HCT116 (cell line): ENCODE measurements at regions not wholly inside any gene's neighbourhood (a gene's known extent, or its start where the extent isn't known, plus 50 kb on each side); places are given as distances from the start of the nearest gene placed in this dataset.

ENCODE experiments used
- ATAC-seq: fragments of 200-7000 bp; cut with Tn5 transposase; 2 replicates; pipeline ENCODE4 v1.9.1; 2020; ENCODE audit warnings: mild to moderate bottlenecking, moderate library complexity
- BruUV-seq: library from RNA; stranded (reverse); fragments of 400-500 nt; replicated peaks from 2 replicates; lab custom pipeline; 2021; lab: Mats Ljungman, UMichigan
- CTCF ChIA-PET: fragments of 300-600 bp; sonication (Branson Sonifier 250); formaldehyde crosslinking; loops from one replicate; lab custom pipeline; 2021; ENCODE audit warnings: antibody characterized with exemption; lab: Charles Lee
- POLR2A ChIA-PET: fragments of 300-600, 350-600 bp; sonication (Branson Sonifier 250); formaldehyde crosslinking; loops from one replicate; lab custom pipeline; 2021; ENCODE audit warnings: antibody characterized with exemption; lab: Charles Lee
- RAD21 ChIA-PET, 2 experiments: fragments of 300-600 bp; sonication (Branson Sonifier 250); formaldehyde crosslinking; loops; one replicate each; lab custom pipeline; 2023; ENCODE audit warnings: low total read pairs in 2 of 2; ENCODE audit not compliant: uncharacterized antibody in 2 of 2, unreplicated experiment in 2 of 2, low non-redundant PET in 1 of 2; lab: Charles Lee
- DNase-seq: peaks from one replicate; pipeline ENCODE4 v3.0.0-alpha.2; 2010; ENCODE audit warnings: low read depth, low spot score
- H2AFZ ChIP-seq: fragments of 200-600 bp; shearing (Covaris generic), sonication (generic); 2 replicates; pipeline ENCODE4 v1.6.1; 2017; ENCODE audit warnings: low read depth, mixed run types, mixed read lengths, antibody characterized with exemption, low read length; ENCODE audit not compliant: poor library complexity, severe bottlenecking
- H3K27ac ChIP-seq: 2 replicates; pipeline ENCODE4 v1.5.1; 2012; ENCODE audit warnings: low read depth, low read length
- H3K27me3 ChIP-seq: fragments of 200-600 bp; sonication (generic); 2 replicates; pipeline ENCODE4 v1.6.1; 2016; ENCODE audit warnings: mixed run types, low read length, mixed read lengths; ENCODE audit not compliant: insufficient read depth
- H3K36me3 ChIP-seq, 2 experiments: fragments of 200-500 bp in 1 of 2; fragments of 200-600 bp in 1 of 2; sonication (Bioruptor generic) in 1 of 2; sonication (generic) in 1 of 2; 2 replicates each; pipeline versions ENCODE4 v1.5.1 to v1.6.1; 2014 to 2016; ENCODE audit warnings: low read length in 2 of 2, inconsistent platforms in 1 of 2, mixed read lengths in 1 of 2, mixed run types in 1 of 2; ENCODE audit not compliant: insufficient read depth in 2 of 2, control insufficient read depth in 1 of 2
- H3K4me1 ChIP-seq, 2 experiments: fragments of 200-600 bp in 1 of 2; sonication (generic) in 1 of 2; 2 replicates each; pipeline versions ENCODE4 v1.5.1 to v1.6.1; 2012 to 2017; ENCODE audit warnings: low read length in 2 of 2, inconsistent platforms in 1 of 2, mild to moderate bottlenecking in 1 of 2, mixed read lengths in 1 of 2, mixed run types in 1 of 2, moderate library complexity in 1 of 2; ENCODE audit not compliant: insufficient read depth in 2 of 2, control insufficient read depth in 1 of 2
- H3K4me2 ChIP-seq: fragments of 200-600 bp; sonication (generic); 2 replicates; pipeline ENCODE4 v1.6.1; 2017; ENCODE audit warnings: mixed run types, low read length, mixed read lengths
- H3K4me3 ChIP-seq, 2 experiments: fragments of 200-600 bp in 1 of 2; sonication (generic) in 1 of 2; replicated peaks in 1 of 2; 2 replicates each; pipeline ENCODE4 v1.5.1; 2011 to 2016; ENCODE audit warnings: low read length in 2 of 2, control low read depth in 1 of 2, low read depth in 1 of 2, mild to moderate bottlenecking in 1 of 2, mixed read lengths in 1 of 2, mixed run types in 1 of 2
- H3K79me2 ChIP-seq: fragments of 200-600 bp; sonication (generic); 2 replicates; pipeline ENCODE4 v1.6.1; 2017; ENCODE audit warnings: mild to moderate bottlenecking, mixed run types, low read length, moderate library complexity, mixed read lengths; ENCODE audit not compliant: insufficient read depth
- H3K9ac ChIP-seq: fragments of 200-600 bp; sonication (generic); 2 replicates; pipeline ENCODE4 v1.6.1; 2016; ENCODE audit warnings: low read length, mixed read lengths
- H3K9me2 ChIP-seq: fragments of 200-600 bp; sonication (generic), shearing (Covaris generic); 2 replicates; pipeline ENCODE4 v1.6.1; 2017; ENCODE audit warnings: mixed run types, mild to moderate bottlenecking, moderate library complexity; ENCODE audit not compliant: insufficient read depth
- H3K9me3 ChIP-seq, 2 experiments: fragments of 200-500 bp in 1 of 2; fragments of 200-600 bp in 1 of 2; sonication (Bioruptor generic) in 1 of 2; sonication (generic) in 1 of 2; 2 replicates each; pipeline ENCODE4 v1.6.1; 2014 to 2017; ENCODE audit warnings: low read length in 2 of 2, mixed read lengths in 2 of 2, inconsistent platforms in 1 of 2, low read depth in 1 of 2, mild to moderate bottlenecking in 1 of 2, mixed run types in 1 of 2, moderate library complexity in 1 of 2; ENCODE audit not compliant: control insufficient read depth in 1 of 2, insufficient read depth in 1 of 2
- H4K20me1 ChIP-seq: fragments of 200-600 bp; sonication (generic), shearing (Covaris generic); 2 replicates; pipeline ENCODE4 v1.6.1; 2017; ENCODE audit warnings: mixed run types, mild to moderate bottlenecking, moderate library complexity; ENCODE audit not compliant: insufficient read depth
- CEBPB ChIP-seq: IDR thresholded peaks from 2 replicates; pipeline ENCODE4 v1.6.1; 2012; ENCODE audit warnings: low read depth
- EGR1 ChIP-seq: IDR thresholded peaks from 2 replicates; pipeline ENCODE4 v1.6.1; 2012; ENCODE audit warnings: low read depth
- ELF1 ChIP-seq: IDR thresholded peaks from 2 replicates; pipeline ENCODE4 v1.6.1; 2012; ENCODE audit warnings: low read depth, borderline replicate concordance
- EZH2 ChIP-seq: fragments of 200-600 bp; sonication (generic); IDR thresholded peaks from 2 replicates; pipeline ENCODE4 v1.6.1; 2017; ENCODE audit warnings: antibody characterized with exemption, mixed run types
- EZH2phosphoT487 ChIP-seq: fragments of 200-600 bp; IDR thresholded peaks from 2 replicates; pipeline ENCODE4 v1.6.1; 2018; ENCODE audit warnings: antibody characterized with exemption, borderline replicate concordance
- JUND ChIP-seq: IDR thresholded peaks from 2 replicates; pipeline ENCODE4 v1.6.1; 2012
- POLR2AphosphoS5 ChIP-seq: IDR thresholded peaks from 2 replicates; pipeline ENCODE4 v1.6.1; 2011; ENCODE audit warnings: mild to moderate bottlenecking, low read depth, low read length, moderate library complexity
- RAD21 ChIP-seq: IDR thresholded peaks from 2 replicates; pipeline ENCODE4 v1.6.1; 2012; ENCODE audit warnings: low read depth, mild to moderate bottlenecking
- SP1 ChIP-seq: IDR thresholded peaks from 2 replicates; pipeline ENCODE4 v1.6.1; 2012; ENCODE audit warnings: low read depth
- YY1 ChIP-seq: IDR thresholded peaks from 2 replicates; pipeline ENCODE4 v1.6.1; 2011; ENCODE audit warnings: low read length, low read depth, moderate library complexity, mild to moderate bottlenecking; ENCODE audit not compliant: insufficient replicate concordance; ENCODE audit errors: extremely low read depth
- ZFX ChIP-seq: fragments of 450-650 bp; IDR thresholded peaks from 2 replicates; pipeline ENCODE4 v1.6.1; 2017
- ZNF274 ChIP-seq: fragments of 200-500 bp; sonication (Bioruptor generic); IDR thresholded peaks from 2 replicates; pipeline ENCODE4 v1.6.1; 2014; ENCODE audit warnings: mild to moderate bottlenecking, low read depth, low read length, inconsistent platforms
- intact Hi-C: fragments of 100-400 bp; cut with micrococcal nuclease; formaldehyde crosslinking; loops from 2 replicates; pipeline ENCODE4 v1.10.0; 2022
- TF ChIP-seq, protein P1 (sequence below): IDR thresholded peaks from 2 replicates; pipeline ENCODE4 v1.6.1; 2011; ENCODE audit warnings: mild to moderate bottlenecking, low read length, moderate library complexity; ENCODE audit not compliant: insufficient replicate concordance; ENCODE audit errors: extremely low read depth
- TF ChIP-seq, protein P2 (sequence below), 3 experiments: fragments of 200-600 bp in 1 of 3; sonication (generic) in 1 of 3; IDR thresholded peaks in 2 of 3; conservative IDR thresholded peaks in 1 of 3; 2 replicates each; pipeline ENCODE4 v1.5.1; 2012 to 2017; ENCODE audit warnings: low read depth in 2 of 3, low read length in 2 of 3, antibody characterized with exemption in 1 of 3, borderline replicate concordance in 1 of 3, control low read depth in 1 of 3, mild to moderate bottlenecking in 1 of 3, mixed read lengths in 1 of 3, mixed run types in 1 of 3, moderate library complexity in 1 of 3; ENCODE audit not compliant: insufficient read depth in 1 of 3
- TF ChIP-seq, protein P3 (sequence below): IDR thresholded peaks from 2 replicates; pipeline ENCODE4 v1.6.1; 2012
- TF ChIP-seq, protein P4 (sequence below): IDR thresholded peaks from 2 replicates; pipeline ENCODE4 v1.6.1; 2012; ENCODE audit warnings: low read depth

DNA sequence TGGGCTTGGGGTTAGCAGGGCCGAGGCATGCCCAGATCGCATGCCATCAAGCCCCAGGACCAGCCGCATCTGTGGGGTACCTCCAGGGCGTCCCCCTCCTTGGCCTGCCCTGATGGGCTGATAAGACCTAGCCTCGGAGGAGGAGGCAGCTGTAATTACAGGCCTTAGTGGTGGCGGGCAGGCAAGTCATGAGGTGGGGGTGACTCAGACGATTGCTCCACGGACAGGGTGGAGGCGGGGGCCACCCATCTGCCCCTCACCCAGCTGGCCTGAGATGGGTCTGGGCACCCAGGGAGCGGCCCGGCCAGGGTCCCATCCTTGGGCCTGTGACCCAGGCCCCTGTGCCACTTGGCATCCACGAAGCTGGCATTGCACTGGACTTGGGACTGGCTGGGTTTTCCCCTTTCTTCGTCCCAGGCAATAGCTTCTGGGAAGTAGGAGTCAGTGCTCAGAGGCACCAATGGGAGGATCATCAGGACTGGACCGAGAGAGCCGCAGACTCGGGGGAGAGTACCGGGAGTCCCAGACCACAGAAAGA, 57.5 kb downstream of the CEBPB start:
- BruUV-seq, result no TSS peak
- Histone ChIP-seq H3K9me2 (no peaks in the 10 kb centered on the region), H3K27me3 (no peaks in the 10 kb centered on the region), H3K4me3 (no peak overlapping the region), H3K27ac (no peak overlapping the region), H3K4me2 (no peak overlapping the region), H3K9me3 (no peaks in the 10 kb centered on the region), H3K36me3 (no peaks in the 10 kb centered on the region), H3K79me2 (no peaks in the 10 kb centered on the region), H3K4me1 (peaks cover 46 to 57% of the 10 kb centered on the region in 2 experiments), H4K20me1 (no peaks in the 10 kb centered on the region), H3K9ac (no peak overlapping the region), H2AFZ (no peak overlapping the region)
- TF ChIP-seq POLR2AphosphoS5, result no peak
- TF ChIP-seq, protein P1, sequence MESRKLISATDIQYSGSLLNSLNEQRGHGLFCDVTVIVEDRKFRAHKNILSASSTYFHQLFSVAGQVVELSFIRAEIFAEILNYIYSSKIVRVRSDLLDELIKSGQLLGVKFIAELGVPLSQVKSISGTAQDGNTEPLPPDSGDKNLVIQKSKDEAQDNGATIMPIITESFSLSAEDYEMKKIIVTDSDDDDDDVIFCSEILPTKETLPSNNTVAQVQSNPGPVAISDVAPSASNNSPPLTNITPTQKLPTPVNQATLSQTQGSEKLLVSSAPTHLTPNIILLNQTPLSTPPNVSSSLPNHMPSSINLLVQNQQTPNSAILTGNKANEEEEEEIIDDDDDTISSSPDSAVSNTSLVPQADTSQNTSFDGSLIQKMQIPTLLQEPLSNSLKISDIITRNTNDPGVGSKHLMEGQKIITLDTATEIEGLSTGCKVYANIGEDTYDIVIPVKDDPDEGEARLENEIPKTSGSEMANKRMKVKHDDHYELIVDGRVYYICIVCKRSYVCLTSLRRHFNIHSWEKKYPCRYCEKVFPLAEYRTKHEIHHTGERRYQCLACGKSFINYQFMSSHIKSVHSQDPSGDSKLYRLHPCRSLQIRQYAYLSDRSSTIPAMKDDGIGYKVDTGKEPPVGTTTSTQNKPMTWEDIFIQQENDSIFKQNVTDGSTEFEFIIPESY, result no peak
- no peak for TF ChIP-seq SP1
- no peak for TF ChIP-seq JUND
- TF ChIP-seq YY1, result no peak
- TF ChIP-seq, protein P2, sequence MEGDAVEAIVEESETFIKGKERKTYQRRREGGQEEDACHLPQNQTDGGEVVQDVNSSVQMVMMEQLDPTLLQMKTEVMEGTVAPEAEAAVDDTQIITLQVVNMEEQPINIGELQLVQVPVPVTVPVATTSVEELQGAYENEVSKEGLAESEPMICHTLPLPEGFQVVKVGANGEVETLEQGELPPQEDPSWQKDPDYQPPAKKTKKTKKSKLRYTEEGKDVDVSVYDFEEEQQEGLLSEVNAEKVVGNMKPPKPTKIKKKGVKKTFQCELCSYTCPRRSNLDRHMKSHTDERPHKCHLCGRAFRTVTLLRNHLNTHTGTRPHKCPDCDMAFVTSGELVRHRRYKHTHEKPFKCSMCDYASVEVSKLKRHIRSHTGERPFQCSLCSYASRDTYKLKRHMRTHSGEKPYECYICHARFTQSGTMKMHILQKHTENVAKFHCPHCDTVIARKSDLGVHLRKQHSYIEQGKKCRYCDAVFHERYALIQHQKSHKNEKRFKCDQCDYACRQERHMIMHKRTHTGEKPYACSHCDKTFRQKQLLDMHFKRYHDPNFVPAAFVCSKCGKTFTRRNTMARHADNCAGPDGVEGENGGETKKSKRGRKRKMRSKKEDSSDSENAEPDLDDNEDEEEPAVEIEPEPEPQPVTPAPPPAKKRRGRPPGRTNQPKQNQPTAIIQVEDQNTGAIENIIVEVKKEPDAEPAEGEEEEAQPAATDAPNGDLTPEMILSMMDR (IDR thresholded peaks at IDR 0.05 in 2 of 3, conservative IDR thresholded peaks at IDR 0.05 in 1 of 3; ENCODE audit: borderline replicate concordance in 1 of 3, insufficient read depth in 1 of 3, low read depth in 2 of 3, low read length in 2 of 3), result no peak
- TF ChIP-seq, protein P3, sequence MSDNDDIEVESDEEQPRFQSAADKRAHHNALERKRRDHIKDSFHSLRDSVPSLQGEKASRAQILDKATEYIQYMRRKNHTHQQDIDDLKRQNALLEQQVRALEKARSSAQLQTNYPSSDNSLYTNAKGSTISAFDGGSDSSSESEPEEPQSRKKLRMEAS, result no peak
- TF ChIP-seq ZNF274, result no peak
- TF ChIP-seq EZH2, result no peak
- no peak for TF ChIP-seq RAD21
- TF ChIP-seq, protein P4, sequence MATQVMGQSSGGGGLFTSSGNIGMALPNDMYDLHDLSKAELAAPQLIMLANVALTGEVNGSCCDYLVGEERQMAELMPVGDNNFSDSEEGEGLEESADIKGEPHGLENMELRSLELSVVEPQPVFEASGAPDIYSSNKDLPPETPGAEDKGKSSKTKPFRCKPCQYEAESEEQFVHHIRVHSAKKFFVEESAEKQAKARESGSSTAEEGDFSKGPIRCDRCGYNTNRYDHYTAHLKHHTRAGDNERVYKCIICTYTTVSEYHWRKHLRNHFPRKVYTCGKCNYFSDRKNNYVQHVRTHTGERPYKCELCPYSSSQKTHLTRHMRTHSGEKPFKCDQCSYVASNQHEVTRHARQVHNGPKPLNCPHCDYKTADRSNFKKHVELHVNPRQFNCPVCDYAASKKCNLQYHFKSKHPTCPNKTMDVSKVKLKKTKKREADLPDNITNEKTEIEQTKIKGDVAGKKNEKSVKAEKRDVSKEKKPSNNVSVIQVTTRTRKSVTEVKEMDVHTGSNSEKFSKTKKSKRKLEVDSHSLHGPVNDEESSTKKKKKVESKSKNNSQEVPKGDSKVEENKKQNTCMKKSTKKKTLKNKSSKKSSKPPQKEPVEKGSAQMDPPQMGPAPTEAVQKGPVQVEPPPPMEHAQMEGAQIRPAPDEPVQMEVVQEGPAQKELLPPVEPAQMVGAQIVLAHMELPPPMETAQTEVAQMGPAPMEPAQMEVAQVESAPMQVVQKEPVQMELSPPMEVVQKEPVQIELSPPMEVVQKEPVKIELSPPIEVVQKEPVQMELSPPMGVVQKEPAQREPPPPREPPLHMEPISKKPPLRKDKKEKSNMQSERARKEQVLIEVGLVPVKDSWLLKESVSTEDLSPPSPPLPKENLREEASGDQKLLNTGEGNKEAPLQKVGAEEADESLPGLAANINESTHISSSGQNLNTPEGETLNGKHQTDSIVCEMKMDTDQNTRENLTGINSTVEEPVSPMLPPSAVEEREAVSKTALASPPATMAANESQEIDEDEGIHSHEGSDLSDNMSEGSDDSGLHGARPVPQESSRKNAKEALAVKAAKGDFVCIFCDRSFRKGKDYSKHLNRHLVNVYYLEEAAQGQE, result no peak
- TF ChIP-seq ZFX, result no peak
- no peak for TF ChIP-seq ELF1
- no peak for TF ChIP-seq EGR1
- no peak for TF ChIP-seq EZH2phosphoT487
- no peak for TF ChIP-seq CEBPB
- CTCF ChIA-PET, result no interaction called here
- ATAC-seq, result no peak
- intact Hi-C loops, result no loop called here
- POLR2A ChIA-PET, result interaction anchor here (0.9 to 1.6 kb wide), 2 partner anchors 8 to 57 kb away, joined by 3 to 4 read pairs; partner anchors contain the start of gene CEBPB
- no peak for DNase-seq
- RAD21 ChIA-PET, result no interaction called here
